SIG-M5 (cell line): ENCODE measurements at regions not wholly inside any gene's neighbourhood (a gene's known extent, or its start where the extent isn't known, plus 50 kb on each side); places are given as distances from the start of the nearest gene placed in this dataset.

Experiments used
- DNase-seq: peaks from one replicate; lab custom pipeline; 2025; lab: John Stamatoyannopoulos, UW

DNA sequence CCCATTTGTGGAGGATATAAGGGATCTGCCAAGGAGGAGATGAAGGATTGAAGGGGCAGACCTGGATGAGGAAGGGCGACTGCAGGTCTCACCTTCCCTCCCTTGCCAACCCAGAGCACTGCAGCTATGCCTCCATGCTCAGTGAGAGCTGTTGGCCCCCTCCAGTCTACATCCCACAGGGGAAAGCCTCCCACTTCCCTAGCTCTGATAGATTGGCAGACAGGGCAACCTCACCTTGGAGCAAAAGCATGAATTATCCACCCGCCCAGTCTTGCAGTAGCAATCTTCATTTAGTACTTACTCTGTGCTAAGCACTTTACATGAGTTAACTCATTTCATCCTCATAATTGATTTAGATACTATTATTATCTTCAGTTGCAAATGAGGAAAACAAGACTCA lies 70.4 kb upstream of the SMNDC1 start:
- DNase-seq: no peak

DNA sequence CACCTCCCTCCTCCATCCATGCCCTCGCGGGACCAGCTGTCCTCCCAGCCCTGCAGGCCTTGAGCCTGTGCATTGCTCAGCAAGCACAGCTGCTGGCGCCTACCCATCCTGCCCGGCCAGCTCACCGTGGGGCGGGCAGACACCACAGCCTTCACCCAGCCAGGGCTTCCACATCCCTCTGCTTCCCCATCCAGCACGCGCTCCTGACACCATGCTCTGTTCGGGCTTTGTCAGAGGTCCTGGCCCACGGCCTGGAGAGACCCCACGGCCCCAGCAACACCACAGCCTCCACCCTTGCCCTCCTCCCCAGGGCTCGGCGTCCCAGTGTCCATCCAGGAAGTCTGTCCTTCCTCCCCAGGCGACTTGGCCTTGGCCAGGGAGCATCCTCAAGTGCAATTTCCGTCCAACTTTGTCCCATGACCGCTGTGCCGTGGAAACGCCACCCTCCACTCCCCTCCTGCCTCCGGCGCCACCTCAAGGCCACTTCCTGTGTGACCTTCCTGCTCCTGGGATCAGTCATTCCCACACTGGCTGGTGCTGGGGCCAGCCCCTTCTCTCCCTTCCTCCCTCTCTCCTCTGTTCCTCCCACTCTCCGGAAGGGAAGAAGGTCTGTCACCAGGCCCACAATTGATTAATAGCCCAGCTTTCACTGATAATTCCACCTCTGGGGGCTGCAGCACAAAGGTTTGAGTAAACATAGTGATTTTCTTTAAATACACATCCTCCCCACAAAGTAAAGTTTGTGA lies 71.5 kb upstream of the SMNDC1 start:
- DNase-seq: no peak

DNA sequence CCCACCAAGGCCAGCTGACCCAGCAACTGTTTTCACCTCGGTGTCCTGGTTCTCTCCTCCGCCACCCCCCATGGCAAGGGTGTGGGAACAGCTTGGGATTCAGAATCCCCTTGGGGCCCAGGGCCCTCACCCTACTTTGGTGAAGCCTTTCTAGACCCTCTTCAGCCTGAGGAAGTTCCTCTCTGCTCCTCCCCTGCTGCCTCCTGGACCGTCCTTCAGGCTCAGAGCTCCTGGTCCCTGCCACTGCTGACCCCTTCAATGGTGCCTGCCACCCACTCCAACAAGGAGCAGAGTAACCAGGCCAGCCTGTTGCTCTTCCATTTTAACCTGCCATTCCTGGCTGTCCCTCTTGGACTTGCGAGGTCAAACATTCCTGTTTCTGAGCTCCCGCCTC lies 72.0 kb upstream of the SMNDC1 start:
- no peak for DNase-seq

DNA sequence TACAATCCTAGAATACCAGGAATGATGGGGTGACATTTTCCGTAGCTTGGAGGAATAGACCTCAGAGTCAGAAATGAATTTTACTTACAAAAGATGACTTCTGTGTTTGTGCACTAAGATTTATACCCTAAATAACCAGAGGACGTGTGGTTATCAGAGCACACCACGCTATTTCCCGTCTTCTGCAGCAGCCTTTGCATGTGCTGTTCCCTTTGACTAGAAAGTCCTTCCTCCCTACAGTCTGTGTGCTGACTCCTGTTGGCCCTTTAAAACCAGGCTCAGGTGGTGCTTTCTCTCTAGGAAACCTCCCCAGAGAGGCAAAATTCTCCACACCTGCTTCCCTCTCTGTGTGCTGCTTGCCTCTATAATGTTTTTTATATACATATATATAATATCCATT lies 73.3 kb upstream of the SMNDC1 start:
- no peak for DNase-seq

DNA sequence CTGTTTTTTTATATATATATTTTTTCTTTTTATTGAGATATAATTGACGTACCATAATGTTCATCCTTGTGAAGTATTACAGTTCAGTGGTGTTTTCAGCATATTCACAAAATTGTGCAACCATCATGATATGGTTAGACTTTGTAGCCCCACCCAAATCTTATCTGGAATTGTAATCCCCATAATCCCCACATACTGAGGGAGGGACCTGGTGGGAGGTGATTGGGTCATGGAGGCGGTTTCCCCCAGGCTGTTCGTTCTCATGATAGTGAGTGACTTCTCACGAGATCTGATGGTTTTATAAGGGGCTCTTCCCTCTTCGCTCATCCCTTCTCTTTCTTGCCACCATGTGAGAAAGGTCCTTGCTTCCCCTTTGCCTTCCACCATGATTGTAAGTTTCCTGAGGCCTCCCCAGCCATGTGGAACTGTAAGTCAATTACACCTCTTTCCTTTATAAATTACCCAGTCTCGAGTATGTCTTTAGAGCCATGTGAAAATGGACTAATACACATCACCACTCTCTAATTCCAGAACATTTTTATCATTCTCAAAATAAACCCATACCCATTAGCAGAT lies 73.9 kb upstream of the SMNDC1 start:
- no peak for DNase-seq

DNA sequence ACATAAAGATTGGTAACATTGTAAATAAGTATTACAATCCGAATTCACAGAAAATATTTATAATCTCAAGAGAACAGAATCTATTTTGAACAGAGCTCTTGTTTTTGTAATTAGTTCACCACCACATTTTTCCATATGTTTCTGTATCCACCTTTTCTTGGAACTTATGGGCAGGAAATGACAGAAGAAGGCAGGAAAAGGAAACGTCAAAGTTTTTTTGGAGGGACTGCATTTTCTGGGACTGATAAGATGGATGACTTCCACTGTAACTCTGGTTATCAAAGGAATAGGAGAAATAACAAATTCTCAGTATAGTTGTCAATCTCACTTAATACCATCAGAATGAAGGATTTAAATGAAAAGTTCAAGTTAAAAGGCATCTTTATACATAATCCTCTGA lies 75.1 kb upstream of the SMNDC1 start:
- no peak for DNase-seq

DNA sequence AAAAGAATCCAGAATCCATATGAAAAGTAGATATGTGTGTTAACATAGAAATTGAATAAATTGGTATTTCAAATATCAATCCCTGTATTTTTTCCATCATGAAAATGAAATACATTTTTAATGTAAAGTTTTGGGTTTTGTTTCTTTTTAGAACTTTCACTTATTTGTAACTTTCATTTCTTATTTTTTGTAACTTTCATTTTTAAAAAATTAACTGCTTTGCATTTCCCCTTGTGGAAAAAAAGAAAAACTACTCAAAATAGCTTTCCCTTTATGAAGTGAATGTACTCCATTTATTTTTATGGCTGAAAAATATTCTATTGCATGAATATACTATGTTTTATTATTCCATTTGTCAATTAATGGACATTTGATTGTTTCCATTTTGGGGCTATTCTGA lies 75.6 kb upstream of the SMNDC1 start:
- no peak for DNase-seq

DNA sequence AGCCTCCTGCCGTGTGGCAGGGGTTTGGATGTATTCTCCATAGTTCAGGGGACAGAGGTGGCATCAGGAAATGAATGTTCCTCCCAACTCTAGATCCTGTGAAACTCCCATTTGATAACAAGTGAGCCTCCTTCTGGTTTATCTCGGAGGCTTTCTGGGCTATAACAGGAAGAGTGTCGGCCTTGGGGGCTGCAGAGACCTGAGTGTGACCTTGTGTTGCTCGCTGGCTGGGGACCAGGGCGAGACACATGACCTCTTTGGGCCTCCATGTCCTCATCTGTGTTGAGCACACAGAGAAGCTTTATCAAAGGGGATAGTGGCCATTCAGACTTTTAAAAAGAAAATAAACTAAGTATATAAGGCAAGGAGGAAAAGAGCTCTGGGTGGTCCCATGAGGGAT lies 78.0 kb upstream of the SMNDC1 start:
- DNase-seq: no peak

DNA sequence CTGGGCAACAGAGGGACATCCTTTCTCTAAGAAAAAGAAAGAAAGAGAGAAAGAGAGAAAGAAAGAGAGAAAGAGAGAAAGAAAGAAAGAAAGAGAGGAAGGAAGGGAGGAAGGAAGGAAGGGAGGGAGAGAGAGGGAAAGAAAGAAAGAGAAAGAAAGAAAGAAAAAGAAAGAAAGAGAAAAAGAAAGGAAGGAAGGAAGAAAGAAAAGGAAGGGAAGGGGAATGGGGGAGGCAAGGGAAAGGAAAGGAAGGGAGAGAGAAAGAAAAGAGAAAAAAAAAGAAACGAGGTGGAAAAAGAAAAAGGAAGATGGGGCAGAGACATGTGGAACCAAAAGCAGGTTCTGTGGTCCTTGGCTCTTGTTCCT lies 82.9 kb upstream of the SMNDC1 start:
- DNase-seq: no peak

DNA sequence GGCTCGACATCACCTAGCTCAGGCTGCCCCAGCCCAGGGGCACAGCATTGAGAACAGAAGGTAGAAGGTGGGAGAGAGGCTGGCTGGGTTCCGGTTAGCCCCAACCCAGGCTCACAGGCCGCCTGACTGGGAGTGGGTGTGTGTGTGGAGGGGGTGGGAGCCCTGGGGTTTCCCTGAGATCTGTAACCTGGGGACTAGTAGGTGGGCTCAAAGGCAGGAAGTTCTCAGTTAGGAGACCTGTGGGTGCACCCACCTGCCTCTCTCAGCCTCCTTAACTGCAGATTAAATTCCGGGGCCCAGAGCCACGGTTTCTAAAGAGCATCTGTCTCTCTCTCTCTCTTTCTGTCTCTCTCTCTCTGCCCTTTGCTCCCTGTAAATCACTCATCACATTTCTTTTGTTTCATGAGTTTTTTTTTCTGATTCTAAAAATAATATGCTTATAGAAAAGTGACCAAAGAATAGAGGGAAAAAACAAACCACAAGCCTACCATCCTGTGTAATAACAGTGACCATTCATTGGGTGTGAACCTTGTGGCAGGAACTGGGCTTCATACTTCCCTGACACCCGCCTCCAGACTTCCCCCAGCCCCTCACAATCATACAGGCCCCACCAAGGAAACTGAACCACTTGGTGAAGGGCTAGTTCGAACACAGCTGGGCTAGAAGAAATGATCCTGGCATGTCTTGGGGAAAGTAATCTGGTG lies 83.4 kb upstream of the SMNDC1 start:
- no peak for DNase-seq

DNA sequence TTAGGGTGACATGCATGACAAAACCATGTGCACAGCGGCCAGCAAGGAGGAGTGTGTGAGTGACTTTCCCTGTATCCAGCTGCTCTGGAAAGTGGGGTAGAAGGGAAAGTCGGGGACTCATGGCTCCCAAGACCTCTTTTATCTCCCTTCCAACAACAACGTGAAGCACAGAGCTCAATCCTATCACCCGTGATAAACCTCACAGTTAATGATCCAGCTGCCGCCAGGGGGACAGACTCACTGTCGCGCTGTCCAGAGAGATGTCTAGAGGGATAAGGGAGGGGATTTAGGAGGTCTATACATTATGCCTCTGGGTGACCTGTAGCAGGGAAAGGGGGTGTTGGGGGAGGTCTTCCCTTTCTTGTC lies 84.0 kb upstream of the SMNDC1 start:
- DNase-seq: no peak

DNA sequence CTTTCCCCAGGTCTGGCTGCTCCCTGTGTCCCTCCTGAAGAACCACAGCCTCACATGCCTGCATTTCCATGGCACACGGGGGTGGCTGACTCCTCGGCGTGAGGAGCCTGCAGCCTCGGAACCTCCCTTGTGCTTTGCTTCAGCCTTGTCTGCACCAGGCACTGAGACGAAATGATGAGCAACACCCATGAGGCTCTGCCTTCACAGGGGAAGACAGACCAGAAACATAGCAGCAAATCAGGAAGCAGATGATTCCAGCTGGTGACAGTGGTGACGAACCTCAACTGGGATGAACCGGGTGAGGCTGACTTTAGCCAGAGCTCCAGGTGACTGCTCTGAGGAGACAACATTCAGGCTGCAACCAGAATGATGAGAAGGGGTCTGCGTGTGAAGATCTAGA lies 84.5 kb upstream of the SMNDC1 start:
- no peak for DNase-seq

DNA sequence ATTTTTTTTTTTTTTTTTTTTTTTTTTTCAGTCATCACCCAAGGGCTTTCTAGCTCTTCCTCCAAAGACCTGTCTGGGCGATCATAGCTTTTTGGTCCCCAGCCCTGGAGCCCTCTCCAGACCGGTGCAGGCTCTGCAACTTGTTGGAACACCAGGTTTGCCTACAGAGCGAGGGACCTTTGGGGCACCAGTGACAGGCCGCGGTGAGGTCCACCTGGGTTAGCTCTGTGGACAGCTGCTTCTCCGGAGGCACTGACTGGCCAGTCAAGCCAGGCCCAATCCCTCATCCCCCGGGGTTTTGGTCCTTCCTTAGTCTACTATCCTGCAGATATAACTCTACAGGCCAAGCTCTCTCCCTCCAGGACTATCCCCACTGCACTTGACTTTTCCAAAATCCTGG lies 86.8 kb upstream of the SMNDC1 start:
- no peak for DNase-seq

DNA sequence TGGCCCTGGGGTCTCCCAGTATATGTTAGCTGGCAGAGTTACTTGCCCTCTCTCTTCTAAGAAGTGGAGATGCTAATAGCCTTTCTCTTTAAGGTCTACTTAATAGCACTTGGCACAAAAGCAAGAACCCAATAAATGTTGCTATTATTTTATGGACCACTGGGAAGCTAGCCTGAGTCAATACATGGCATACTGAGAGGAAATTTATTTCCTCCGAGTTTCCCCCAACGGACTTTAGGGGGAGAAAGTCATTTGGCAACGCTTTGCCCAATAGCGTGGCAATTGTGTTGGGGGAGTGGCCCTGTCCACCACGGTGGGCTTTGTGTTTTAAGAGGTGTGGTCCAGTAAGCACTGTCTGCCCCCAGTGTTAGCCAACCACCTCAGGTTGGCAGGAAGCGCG lies 87.4 kb upstream of the SMNDC1 start:
- DNase-seq: no peak

DNA sequence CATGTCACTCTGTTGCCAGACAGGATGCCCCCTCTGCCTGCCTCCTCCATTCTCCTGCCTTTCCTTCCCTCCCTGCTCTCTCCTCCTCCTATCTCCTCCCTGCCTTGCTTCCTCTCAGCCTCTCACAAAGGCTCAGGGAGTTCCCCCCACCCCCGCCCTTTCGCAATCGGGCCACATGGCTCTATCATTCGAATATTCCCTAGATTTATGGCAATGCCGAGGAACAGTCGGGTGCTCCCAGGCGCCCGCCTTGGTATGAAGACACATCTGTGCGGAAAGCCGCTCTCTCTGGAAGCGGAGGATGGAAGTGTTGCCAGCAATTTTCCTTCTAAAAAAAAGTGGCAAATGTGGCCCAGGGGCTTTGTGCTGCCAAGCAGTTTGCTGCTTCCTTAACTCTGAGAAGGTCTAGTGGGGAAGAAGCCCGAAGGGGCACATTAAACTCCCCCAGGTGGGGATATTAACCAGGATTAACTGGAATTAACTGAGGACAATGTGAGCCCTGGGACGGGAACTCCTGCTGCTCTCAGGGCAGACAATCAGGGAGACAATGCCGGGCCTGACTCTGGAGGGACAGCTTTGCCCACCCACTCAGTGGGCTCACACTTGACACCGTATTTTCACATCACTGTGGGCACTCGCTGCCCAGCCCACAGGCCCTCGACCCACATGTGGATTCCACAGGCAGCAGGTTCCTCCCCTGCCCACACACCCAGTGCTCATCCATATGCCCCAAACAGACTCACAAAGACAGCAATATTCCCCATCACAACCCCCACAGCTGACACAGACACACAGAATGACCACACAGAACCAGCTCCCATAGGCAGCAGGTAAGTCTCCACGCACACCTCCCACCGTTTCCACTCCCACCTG lies 88.4 kb upstream of the SMNDC1 start:
- DNase-seq: no peak

DNA sequence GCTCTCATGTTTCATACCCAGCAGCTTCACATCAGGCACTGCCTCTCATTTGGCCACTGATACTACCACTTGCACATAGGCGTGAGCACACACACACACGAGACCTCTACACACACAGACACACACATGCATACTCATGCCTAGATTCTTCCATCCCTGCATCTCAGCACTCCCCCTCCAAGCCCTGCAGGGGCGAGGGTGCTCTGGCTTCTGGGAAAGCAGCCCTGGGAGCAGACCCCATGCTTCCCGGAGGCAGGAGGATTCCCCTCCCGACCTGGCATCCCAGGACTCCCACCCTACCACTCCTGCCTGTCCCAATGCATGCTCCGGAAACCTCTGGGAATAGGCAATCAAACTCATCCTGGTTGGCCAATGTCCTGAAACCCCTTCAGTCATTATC lies 89.1 kb upstream of the SMNDC1 start:
- DNase-seq: no peak

DNA sequence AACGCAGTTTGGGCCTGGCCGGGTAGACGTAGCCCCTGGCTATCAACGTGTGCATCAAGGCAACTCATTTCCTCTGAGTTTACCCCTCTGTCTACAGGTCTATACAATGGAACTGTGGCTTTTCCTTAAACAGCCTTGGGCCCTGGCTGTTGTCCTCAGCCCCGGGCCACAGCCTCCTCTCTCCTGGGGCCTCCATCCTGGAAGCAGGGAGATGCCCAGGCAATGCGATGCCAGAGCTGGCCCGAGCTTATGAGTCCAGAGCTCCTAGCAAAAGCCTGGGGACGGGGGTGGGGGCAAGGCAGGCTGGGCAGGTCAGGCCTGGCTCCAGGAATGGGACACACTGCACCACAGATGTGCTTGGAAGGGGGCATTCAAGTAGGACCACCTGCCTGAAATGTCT lies 89.6 kb upstream of the SMNDC1 start:
- no peak for DNase-seq

DNA sequence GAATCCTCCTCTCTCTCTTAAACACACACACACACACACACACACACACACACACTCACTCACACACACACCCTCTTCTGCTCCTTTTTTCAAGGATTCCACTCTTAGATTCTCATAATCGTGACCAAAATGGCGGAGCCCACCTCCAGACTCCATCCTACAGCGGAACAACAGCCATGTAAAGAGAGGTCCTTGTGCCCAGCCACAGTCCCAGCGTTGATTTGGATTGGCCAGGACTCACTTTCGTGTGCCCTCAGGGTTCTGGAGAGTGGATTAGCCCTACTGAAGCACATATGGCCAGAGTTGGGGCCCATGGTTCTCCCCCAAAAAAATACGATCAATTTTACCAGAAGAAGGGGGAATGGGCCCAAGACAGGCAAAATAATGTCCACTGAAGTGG lies 90.2 kb upstream of the SMNDC1 start:
- no peak for DNase-seq

DNA sequence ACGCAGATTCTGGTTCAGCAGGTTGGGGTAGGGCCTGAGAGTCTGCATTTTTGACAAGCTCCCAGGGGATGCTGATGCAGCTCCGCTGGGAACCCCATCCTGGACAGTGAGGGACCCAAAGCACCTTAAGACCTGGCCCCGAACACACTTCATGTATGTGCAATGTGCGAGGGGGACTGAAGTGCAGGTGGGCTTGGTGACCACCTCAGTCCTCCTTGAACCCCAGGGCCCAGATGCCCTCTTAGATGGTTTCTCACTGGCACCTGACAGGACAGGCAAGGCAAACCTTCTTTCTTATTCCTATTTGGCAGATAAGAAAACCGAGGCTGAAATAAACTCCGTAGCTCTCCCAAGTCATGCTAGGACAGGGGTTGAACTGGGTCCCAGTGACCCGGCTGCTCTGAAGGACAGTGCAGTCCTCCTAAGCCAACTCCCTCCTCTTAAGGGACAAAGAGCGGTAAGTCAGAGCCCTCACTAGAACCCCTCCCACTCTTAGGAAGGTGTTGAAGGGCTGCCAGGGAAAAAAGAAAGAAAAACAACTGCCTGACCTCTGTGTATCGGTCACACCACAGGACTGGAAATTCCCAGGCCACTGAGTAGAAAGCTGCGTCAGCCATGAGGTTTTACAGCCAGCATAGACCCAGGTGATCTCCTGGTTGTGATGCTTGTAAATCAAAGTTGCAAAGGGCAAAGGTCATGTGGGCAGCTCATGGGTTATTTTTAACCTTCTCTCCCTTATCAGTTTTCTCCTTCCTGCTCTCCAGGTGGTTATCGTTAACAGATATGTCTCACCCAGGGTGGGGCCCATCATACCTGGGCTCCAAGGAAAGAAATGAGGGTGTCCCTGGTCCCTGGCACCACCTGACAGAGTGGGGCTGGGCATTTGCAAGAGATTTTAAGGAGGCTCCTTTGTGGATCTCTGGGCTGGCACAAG lies 90.9 kb upstream of the SMNDC1 start:
- no peak for DNase-seq

DNA sequence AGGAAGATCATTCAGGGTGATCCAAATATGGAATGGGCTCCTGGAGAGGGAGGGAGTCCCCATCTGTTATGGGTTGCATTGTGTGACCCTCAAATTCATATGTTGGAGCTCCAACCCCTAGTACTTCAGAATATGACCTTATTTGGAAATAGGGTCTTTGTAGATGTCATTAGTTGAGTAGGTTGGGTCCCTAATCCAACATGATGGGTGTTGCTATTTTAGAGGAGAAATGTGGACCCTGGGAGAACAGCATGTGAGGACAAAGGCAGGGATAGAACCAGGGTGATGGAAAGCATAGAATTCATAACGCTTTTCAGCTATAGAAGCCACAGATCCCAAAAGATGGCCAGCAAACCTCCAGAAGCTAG lies 91.5 kb upstream of the SMNDC1 start:
- no peak for DNase-seq

DNA sequence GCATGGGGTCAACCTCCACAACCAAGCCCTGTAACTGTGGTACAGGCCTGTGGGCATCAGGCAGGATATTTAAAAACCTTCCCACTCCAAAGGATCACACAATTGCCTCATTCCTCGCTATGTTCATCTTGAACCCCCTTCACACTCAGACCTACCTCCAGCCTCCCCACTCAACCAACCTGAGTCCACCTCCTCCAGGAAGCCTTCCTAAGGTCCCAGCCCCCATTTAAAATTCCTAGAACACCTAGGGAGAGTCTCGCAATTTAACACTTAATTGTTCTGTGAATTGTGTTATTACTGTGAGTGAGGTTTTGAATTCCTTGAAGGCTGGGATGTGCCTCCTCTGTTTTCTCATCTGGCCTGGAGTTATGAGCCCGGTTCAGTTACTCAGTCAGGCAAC lies 93.1 kb upstream of the SMNDC1 start:
- DNase-seq: no peak
